HG03025 (cell line): ENCODE measurements at regions not wholly inside any gene's neighbourhood (a gene's known extent, or its start where the extent isn't known, plus 50 kb on each side); places are given as distances from the start of the nearest gene placed in this dataset.

Experiments used
- ATAC-seq: cut with Tn5 transposase; IDR thresholded peaks from one replicate; pipeline ENCODE4 v1.9.1; 2021; ENCODE audit warnings: mild to moderate bottlenecking, moderate library complexity; ENCODE audit not compliant: unreplicated experiment, low FRiP score

DNA sequence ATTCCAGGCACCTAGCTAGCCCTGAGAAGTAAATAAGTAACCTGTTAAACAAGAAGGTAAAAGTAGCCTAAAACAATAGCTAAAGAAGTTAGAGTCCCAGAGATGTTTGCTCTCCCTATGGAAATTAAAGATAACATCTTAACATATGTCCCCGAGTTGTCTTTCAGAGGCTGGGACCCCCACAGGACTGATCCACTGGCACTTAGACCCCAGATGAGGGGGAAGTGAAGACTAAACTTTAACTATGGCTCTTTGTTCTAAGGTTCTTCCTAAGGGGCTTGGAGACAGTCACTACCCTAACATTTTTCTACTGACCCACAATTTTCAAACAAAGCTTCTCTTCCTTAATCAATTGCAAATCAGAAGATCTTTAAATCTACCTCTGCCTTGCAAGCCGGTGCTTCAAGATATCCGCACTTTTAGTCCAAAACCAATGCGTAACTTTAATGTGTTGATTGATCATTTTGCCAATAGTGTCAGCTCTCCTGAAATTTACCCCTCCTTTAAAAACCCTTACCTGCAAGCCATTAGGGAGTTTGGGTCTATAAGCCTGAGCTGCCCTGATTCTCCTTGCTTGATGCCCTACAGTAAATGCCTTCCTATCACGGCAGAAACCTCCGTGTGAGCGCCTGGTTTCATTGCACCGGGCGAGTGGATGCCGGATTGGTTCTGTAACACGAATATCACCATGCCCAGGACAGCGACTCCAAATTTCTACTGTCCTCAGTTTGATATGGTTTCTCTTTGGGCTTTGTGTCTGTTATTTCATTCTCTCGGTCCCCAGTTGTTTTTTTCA is 404.4 kb downstream of the SIPA1L2 start:
- no peak for ATAC-seq

DNA sequence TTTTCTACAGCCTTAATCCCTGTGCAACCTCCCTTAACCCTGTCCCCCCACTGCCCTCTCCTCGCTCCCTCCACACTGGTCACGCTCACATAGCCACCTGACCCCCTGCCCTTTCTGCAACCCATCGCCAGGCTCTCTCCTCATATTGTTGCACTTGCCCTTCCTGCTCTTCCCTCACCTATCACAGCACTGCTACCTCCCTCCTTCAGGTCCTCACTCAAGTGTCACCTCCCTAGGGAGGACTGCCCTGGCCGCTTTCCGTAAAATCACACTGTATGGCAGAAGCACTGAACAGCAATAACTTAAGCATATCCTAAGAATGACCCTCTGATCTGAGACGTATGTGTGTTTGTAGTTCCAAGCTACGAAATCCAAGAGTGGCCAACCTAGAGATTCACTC is 406.0 kb downstream of the SIPA1L2 start:
- no peak for ATAC-seq

DNA sequence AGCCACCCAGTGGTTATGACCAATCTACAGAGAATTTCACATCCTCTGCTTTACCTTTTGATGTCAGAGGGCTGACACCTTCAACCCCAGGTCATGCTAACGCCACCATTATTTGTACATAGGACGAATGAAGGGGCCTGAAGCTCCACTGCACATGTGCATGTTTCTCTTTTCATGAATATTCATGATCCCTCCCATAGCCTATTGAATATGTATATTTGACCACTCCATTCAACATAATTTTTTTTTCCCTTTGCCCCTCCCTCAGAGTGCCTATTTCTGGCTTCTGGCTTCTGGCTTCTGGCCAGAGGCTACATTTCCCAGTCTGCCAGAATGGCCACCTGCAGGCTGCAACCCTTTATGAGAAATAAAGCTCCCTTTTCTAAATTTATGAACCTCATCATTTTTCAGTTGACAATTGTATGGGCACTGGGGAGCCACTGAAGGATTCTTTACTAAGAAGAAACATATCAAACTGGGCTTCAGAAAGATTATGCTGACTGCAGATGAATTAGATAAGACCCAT is 406.7 kb downstream of the SIPA1L2 start:
- ATAC-seq, result no peak

DNA sequence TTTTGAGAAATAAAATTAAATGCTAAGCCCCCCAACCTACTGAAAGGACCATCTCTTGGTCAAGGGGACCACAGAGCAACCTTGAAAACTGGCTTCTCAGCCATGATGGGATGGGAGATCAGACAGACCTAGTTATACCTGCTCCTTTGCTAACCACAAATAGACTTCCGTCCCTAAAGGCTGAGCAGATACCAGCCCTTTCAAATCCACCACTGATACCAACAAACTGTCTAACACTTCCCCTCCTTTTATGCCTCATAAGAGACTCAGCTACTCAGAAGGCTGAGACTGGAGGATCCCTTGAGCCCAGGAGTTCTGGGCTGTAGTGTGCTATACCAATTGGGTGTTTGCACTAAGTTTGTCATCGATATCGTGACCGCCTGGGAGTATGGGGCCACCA is 407.3 kb downstream of the SIPA1L2 start:
- ATAC-seq, result no peak

DNA sequence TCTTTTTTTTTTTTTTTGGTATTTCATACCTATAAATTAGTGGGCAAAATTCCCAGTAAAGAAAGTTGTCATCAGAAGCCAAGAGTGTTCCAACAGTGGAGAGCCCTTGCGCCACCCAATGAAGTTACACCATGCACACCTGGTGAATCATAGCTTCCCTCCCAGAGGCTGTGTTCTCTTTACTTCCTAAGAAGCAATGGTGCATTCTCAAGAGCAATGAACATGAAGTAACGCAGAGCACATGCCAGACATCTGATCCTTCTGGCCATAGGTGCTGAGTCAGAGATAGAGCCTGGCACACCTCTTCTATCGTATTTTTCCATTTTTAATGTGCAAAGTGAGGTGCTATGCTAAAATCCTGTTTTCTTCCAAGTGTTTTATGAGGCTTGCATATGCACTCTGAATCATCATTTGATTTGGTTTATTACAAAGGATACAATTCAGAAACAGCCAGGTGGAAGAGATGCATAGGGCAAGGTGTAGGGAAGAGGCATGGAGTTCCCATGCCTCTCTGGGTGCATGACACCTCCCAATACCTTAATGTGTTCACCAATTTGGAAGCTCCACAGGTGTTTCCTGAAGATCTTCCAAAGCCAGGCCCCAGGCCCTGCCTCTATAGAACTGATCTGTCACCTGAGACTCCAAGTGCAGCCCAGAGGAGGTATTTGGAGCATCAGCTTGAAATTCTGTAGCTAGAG is 408.0 kb downstream of the SIPA1L2 start:
- no peak for ATAC-seq

DNA sequence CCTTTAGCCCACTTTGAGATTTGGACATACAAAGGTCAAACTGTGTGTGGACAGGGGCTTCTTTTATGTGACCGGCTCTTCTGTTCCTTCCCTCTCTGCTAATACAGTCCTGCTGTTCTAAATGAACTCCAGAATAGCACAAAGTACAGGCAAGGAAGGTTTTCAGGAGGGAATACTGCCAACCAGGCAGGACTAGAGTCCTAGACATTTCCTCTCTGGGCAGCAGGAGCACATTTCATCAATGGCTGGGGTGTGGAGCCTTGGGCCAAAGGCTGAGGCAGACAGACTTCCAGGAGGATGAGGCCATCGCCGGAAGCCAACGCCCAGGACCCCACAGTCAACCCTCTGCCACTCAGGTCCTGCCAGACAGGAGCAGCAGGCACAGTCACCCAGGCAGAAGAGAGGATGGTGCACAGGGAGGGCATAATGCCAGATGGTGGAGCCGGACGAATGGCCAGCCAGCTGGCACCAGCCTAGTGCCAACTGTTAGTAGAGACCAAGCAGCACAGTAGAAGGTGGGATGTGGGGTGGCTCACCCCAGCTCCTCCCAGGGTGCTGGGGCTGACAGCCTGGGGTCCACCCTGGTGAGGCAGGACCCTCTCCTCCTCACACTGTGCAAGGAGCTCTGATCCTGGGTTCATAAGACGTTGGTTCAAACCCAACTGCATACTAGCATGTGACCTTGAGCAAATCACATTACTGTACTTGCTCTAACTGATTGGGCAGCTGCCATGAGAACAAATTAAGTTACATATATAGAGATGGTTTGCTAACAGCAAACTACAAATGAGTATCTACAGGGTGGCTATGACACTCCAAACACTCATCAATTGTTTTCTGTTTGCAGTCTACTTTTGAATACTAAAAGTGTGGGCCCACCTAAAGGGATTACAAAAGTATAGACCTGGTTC is 410.7 kb downstream of the SIPA1L2 start:
- no peak for ATAC-seq

DNA sequence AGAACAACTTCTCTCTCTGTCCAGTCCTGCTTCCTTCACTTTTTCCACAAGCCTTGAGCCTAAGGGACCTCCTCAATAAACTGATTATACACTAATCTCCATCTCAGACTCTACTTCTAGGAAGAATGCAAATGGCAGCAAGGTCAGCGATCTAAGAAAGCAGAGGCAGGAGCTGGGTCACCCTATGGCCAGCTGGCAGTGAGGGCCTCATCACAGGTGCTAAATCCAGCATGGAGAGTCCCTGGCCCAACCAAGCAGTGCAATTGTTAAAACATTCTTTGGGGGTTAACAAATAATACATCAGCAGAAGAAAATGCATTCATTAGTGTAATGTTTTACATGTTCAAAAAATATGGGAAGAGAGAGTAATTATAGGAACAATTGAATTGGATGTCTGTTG is 416.0 kb downstream of the SIPA1L2 start:
- ATAC-seq, result no peak

DNA sequence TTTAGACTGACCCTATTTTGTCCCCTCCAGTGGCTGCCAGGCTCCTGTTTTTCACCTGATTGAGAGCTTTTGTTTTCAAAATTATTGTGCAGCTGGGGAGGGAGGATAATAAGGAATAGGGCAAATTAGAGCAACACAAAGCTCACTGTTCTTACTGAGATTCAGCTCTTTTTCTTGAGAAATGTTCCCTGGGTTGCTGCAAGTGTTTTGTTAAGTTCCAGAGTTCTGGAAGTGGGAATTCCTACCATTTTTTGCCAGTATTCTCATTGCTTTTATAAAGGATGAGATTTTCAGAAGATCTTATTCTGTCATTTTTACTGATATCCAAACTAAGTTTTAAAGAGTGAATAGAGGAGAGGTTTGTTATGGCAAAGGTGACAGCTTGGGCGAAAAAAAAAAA is 417.7 kb downstream of the SIPA1L2 start:
- no peak for ATAC-seq

DNA sequence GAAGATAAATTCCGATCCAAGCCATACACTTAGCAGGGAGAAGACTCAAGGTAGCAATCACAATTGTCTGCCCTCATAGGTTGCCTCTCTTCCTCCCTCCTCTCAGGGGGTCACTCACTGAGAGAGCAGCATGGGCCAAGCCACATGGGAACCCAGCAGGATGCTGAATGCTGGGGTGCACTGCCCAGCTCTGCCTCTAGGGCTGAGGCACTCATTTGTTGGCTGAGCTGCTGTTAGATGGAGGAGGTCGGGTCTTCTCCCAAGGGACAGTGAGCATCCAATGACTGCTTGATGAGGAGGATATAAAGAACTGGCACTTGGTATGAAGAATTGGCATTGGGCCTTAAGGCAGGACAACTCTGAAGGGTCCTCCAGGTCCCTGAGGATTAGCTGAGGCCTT is 418.8 kb downstream of the SIPA1L2 start:
- no peak for ATAC-seq

DNA sequence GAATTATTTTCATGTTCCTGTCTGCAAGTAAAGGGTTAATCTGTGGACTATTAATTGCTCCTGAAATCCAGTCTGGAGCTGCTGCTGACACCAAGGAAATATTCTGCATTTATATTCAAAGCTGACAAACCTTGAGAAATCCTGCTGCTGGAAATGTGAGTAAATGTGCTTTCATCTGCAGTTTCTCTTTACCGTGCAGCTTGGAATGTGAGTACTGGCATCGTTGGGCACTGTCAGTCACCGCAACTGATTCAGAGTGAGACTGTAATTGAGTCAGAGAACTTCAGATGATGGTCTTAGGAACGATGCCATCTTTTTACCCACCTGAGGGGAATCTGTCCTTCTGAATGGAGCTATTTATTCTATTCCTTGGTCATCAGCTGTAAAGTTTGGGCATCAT is 420.6 kb downstream of the SIPA1L2 start:
- ATAC-seq, result no peak

DNA sequence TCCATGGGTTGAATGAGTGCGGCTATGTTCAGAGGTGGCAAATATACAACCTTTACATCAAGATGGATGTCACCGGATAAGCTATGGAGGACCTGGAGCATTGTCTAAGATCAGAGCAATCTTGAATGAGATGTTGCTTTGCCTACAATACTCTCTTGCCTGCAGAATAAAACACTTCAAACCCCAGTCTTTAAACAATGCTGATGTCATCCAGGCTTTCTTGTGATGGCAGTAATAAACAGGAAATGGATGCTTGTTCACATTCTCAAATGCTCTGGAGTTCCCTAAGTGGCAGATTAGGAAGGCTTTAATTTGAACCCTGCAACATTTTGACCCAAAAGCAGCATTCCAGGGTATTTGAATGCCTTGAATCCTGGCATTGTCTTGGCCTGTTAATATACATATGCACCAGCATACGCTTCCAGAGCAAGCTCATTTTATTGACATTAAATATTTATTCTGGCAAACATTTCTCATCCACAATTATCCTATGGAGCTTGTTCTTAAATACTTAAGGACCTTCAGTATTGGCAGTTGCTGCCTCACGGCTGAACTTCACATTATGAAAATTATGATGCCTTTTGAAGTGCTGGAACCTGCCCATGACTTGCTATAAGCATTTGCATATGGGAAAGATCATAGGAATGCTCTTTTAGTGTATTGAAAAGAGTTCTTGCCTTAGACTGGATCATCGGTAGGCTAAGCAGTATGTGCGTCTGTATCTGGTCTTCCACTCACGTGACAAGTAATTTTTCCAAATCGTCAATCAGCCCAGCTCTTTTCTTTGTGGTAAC is 422.7 kb downstream of the SIPA1L2 start:
- ATAC-seq, result no peak

DNA sequence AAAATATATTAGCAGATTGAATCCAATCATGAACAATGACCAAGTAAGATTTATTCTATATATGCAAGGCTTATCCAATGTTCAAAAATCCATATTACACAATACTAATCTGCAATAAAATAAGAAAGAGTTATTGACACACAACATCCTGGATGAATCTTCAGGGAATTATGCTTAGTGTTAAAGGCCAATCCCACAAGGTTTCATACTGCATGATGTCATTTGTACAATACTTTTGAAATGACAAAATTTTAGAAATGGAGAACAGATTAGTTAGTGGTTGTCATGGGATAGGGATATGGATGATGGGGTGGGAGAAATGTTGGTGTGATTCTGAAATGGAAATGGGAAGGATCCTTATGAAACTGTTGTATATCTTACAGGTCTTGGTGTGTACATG is 425.7 kb downstream of the SIPA1L2 start:
- no peak for ATAC-seq

DNA sequence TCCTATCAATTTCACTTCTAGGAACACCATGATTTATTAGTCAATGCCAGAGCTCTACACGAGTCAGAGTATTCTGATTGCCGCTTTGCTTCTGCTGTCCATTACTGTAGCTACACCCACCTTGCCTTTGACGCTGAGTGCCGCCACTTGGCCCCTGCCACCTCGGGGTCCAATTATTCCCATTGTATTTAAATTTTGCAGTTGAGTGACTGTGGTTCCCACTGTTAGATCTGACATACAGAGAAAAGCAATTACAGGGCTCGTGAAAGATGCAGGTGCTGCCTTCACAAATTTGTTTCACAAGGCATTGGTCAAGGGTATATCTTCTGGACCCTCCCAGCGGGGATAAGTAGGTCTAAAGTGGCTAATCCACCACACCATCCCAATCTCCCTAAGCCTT is 428.9 kb downstream of the SIPA1L2 start:
- no peak for ATAC-seq

DNA sequence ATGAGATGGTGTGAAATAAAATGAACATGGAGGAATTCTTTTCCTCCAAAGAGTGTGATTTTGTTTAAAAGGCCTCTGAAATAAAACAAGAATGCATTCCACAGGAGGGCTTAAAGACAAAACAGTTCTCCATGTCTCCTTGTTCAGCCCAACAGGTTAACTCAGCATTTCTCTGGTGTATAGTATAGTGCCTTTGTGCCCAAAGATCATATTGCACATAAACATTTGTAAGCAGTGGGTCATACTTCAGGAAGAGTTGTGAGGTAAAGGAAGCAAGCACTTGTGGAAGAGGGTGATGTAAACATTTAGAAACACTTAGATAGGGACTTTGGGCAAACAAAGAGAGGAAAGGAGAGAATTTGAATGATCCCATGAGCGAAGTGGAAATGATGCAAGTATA is 433.9 kb downstream of the SIPA1L2 start:
- no peak for ATAC-seq

DNA sequence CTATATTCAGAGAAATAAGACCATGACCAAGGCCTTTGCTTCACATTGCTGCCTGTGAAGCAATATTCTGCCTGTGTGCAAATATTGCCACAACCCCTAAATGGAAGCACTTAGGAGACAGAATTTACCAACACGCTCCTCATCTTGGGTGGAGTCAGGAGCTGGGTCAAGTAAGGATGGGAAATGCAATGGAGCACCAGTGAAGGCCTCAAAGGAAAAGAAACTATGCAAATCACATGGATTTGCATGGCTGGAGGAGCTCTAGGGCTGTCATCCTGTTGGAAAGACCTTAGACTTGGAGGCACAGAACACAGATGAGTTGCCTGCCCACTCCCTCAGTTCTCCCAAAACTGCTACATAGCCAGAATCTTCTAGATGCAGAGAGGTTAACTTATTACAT is 435.5 kb downstream of the SIPA1L2 start:
- no peak for ATAC-seq

DNA sequence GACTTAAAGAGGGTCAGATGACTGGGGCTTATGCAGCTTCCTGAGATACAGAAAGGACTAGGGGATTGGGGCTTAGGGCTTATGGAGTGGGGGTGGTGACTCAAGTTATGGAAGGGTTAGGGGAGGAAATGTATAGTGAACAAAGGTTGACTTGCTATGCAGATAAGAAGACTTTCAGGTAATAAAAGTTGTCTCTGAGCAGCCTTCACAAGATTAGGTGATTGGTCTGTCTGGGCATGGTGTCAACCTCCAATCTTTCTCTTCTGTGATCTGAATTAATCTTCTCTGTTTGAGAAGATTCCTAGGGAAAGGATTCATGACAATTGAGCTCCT is 436.5 kb downstream of the SIPA1L2 start:
- no peak for ATAC-seq

DNA sequence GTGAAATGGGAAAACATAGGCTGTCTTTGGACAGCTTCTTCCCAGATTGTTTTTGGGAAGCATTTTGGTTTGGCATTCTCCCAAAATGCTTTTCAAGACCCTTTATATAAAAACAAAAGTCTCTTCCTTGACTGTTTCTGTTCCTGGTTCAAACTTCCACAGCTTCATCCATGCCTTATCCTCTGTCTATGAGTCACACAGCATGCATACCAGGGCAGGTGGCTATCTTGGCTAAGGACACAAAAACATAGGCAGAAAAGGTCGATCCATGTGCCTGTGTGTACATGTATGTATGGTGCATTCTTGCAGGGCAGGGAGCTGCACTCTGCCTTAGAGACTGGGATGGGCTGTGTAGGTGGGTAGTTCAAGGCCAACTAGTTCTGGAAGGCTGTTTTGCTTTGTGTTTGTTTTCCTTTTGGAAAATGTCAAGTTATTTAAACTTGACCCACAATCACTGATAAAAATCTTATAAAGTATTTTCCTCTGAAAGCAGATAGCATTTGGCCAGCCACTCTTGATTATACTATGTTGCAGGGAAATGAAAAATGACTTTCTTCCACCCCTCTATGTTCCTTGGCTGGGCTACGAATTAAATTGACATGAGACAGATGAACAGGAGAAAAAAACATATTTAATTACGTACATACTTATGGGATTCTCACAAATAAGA is 437.0 kb downstream of the SIPA1L2 start:
- no peak for ATAC-seq

DNA sequence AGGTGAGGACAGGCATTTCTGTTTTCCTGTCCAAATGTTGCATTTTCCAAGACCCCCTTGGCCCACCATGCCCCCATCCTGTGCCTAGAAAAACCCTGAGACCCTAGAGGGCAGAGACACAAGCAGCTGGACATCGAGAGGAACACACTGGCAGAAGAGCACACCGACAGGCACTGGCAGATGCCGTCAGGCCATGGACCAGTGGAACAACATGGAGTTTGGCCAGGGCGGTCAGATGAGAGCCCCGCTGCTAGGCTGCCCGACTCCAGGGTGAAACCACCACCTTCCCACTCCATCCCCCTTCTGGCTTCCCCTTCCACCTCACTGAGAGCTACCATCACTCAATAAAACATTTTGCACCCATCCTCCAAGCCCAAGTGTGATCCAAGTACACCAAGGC is 438.4 kb downstream of the SIPA1L2 start:
- ATAC-seq, result no peak

DNA sequence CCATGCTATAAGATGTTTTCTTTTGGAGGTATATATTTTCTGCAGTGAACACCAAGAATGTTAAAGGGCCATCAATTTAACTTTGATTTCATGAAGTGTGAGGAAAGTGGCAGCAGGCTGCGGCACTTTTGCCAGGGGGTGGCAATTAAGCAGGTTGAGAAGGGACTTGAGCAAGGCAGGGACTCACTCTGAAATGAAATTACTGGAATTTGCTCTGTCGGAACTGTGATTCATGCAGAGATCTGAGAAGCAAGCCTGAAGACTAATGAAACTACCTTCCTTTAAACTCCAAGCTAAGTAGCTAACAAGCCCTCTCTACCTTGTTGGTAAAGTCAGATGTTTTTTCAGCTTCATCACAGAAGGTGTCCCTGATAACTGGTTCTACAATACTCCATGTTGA is 441.6 kb downstream of the SIPA1L2 start:
- no peak for ATAC-seq

DNA sequence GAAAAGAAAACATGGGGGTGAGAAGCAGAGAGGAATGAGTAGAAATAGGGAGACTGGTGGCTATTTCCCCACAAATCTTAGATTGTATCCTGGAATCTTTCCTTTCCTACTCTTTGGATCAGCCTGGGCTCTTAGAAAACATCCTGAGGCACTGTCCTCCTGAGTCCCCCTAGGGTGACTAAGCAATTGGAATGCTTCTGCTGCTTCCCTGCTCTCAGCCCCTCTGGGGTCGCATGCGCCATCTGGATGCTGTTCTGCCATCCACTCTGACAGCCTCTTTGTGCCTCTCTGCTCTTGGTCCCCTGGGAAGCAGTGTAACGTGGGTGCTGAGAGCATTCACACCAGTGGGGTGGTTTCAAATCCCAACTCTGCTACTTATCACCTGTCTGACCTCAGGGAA is 443.0 kb downstream of the SIPA1L2 start:
- no peak for ATAC-seq
